ENCODE measurements at regions not wholly inside any gene's neighbourhood (a gene's known extent, or its start where the extent isn't known, plus 50 kb on each side); places are given as distances from the start of the nearest gene placed in this dataset.
"Not testable (repeated sequence)": the region's sequence is repeated elsewhere in the genome, so short reads cannot be mapped to it uniquely, and the experiment has no call there.

- Histone ChIP-seq H3K9me3 (ENCODE audit: control insufficient read depth, low read length) (no peaks in the 10 kb centered on the region), H3K27ac (ENCODE audit: insufficient read depth, low read length, poor library complexity, severe bottlenecking) (no peak overlapping the region), H3K36me3 (ENCODE audit: control insufficient read depth, insufficient read depth, low read length) (no peaks in the 10 kb centered on the region), H3K4me3 (ENCODE audit: insufficient read depth, low read depth, low read length, poor library complexity, severe bottlenecking) (no peak overlapping the region), H3K4me1 (ENCODE audit: control insufficient read depth, insufficient read depth, low read length, poor library complexity, severe bottlenecking) (no peaks in the 10 kb centered on the region), H3K27me3 (replicated peaks; ENCODE audit: control insufficient read depth, insufficient read depth, low read length, poor library complexity, severe bottlenecking) (peaks cover 9% of the 10 kb centered on the region)
- no peak for DNase-seq
These were observed 354.9 kb downstream of the TMEM121 start for GRCh38 chr14:105881021-105881930.

- not testable (repeated sequence) for H3K4me1 ChIP-seq (ENCODE audit: control insufficient read depth, insufficient read depth, low read length, poor library complexity, severe bottlenecking); H3K4me3 ChIP-seq (ENCODE audit: insufficient read depth, low read depth, low read length, poor library complexity, severe bottlenecking); DNase-seq; H3K27me3 ChIP-seq (replicated peaks; ENCODE audit: control insufficient read depth, insufficient read depth, low read length, poor library complexity, severe bottlenecking); H3K9me3 ChIP-seq (ENCODE audit: control insufficient read depth, low read length); H3K27ac ChIP-seq (ENCODE audit: insufficient read depth, low read length, poor library complexity, severe bottlenecking); H3K36me3 ChIP-seq (ENCODE audit: control insufficient read depth, insufficient read depth, low read length)
These were observed 355.6 kb downstream of the TMEM121 start for GRCh38 chr14:105882011-105882410.

GRCh38 chr14:105882626-105883025 lies 356.2 kb downstream of the TMEM121 start:
- Histone ChIP-seq H3K4me3 (ENCODE audit: insufficient read depth, low read depth, low read length, poor library complexity, severe bottlenecking) (no peak overlapping the region), H3K9me3 (ENCODE audit: control insufficient read depth, low read length) (no peaks in the 10 kb centered on the region)
- no peak for DNase-seq

GRCh38 chr14:105883066-105884005 lies 357.0 kb downstream of the TMEM121 start:
- H3K36me3 ChIP-seq (ENCODE audit: control insufficient read depth, insufficient read depth, low read length), result no peaks in the 10 kb centered on the region
- H3K9me3 ChIP-seq (ENCODE audit: control insufficient read depth, low read length), result no peaks in the 10 kb centered on the region
- no peak overlapping the region for H3K27ac ChIP-seq (ENCODE audit: insufficient read depth, low read length, poor library complexity, severe bottlenecking)
- DNase-seq, result no peak
- no peaks in the 10 kb centered on the region for H3K4me1 ChIP-seq (ENCODE audit: control insufficient read depth, insufficient read depth, low read length, poor library complexity, severe bottlenecking)
- no peak overlapping the region for H3K4me3 ChIP-seq (ENCODE audit: insufficient read depth, low read depth, low read length, poor library complexity, severe bottlenecking)
- H3K27me3 ChIP-seq (replicated peaks; ENCODE audit: control insufficient read depth, insufficient read depth, low read length, poor library complexity, severe bottlenecking), result peaks cover 5% of the 10 kb centered on the region

More at GRCh38 chr14:105882626-105883025, 356.2 kb downstream of the TMEM121 start:
- no peak overlapping the region for H3K27ac ChIP-seq (ENCODE audit: insufficient read depth, low read length, poor library complexity, severe bottlenecking)
- no peaks in the 10 kb centered on the region for H3K36me3 ChIP-seq (ENCODE audit: control insufficient read depth, insufficient read depth, low read length)
- H3K27me3 ChIP-seq (replicated peaks; ENCODE audit: control insufficient read depth, insufficient read depth, low read length, poor library complexity, severe bottlenecking), result peaks cover 5% of the 10 kb centered on the region
- H3K4me1 ChIP-seq (ENCODE audit: control insufficient read depth, insufficient read depth, low read length, poor library complexity, severe bottlenecking), result no peaks in the 10 kb centered on the region

- H3K27me3 ChIP-seq (replicated peaks; ENCODE audit: control insufficient read depth, insufficient read depth, low read length, poor library complexity, severe bottlenecking); DNase-seq; H3K9me3 ChIP-seq (ENCODE audit: control insufficient read depth, low read length); H3K4me3 ChIP-seq (ENCODE audit: insufficient read depth, low read depth, low read length, poor library complexity, severe bottlenecking); H3K27ac ChIP-seq (ENCODE audit: insufficient read depth, low read length, poor library complexity, severe bottlenecking); H3K4me1 ChIP-seq (ENCODE audit: control insufficient read depth, insufficient read depth, low read length, poor library complexity, severe bottlenecking); H3K36me3 ChIP-seq (ENCODE audit: control insufficient read depth, insufficient read depth, low read length): not testable (repeated sequence)
These were observed 357.9 kb downstream of the TMEM121 start for GRCh38 chr14:105884192-105884807.

- no peak for DNase-seq
- H3K9me3 ChIP-seq (ENCODE audit: control insufficient read depth, low read length), result no peaks in the 10 kb centered on the region
These were observed 358.5 kb downstream of the TMEM121 start for GRCh38 chr14:105884808-105885281.

GRCh38 chr14:105885561-105886320 lies 359.4 kb downstream of the TMEM121 start:
- H3K4me3 ChIP-seq (ENCODE audit: insufficient read depth, low read depth, low read length, poor library complexity, severe bottlenecking), result no peak overlapping the region
- no peaks in the 10 kb centered on the region for H3K4me1 ChIP-seq (ENCODE audit: control insufficient read depth, insufficient read depth, low read length, poor library complexity, severe bottlenecking)
- H3K27ac ChIP-seq (ENCODE audit: insufficient read depth, low read length, poor library complexity, severe bottlenecking), result no peak overlapping the region
- H3K36me3 ChIP-seq (ENCODE audit: control insufficient read depth, insufficient read depth, low read length), result no peaks in the 10 kb centered on the region
- DNase-seq, result no peak
- H3K9me3 ChIP-seq (ENCODE audit: control insufficient read depth, low read length), result no peaks in the 10 kb centered on the region
- peaks cover 3% of the 10 kb centered on the region for H3K27me3 ChIP-seq (replicated peaks; ENCODE audit: control insufficient read depth, insufficient read depth, low read length, poor library complexity, severe bottlenecking)

More at GRCh38 chr14:105884808-105885281, 358.5 kb downstream of the TMEM121 start:
- Histone ChIP-seq H3K4me3 (ENCODE audit: insufficient read depth, low read depth, low read length, poor library complexity, severe bottlenecking) (no peak overlapping the region), H3K4me1 (ENCODE audit: control insufficient read depth, insufficient read depth, low read length, poor library complexity, severe bottlenecking) (no peaks in the 10 kb centered on the region), H3K27me3 (replicated peaks; ENCODE audit: control insufficient read depth, insufficient read depth, low read length, poor library complexity, severe bottlenecking) (peaks cover 5% of the 10 kb centered on the region), H3K36me3 (ENCODE audit: control insufficient read depth, insufficient read depth, low read length) (no peaks in the 10 kb centered on the region), H3K27ac (ENCODE audit: insufficient read depth, low read length, poor library complexity, severe bottlenecking) (no peak overlapping the region)

GRCh38 chr14:105886791-105887191 lies 360.4 kb downstream of the TMEM121 start:
- not testable (repeated sequence) for DNase-seq; H3K9me3 ChIP-seq (ENCODE audit: control insufficient read depth, low read length); H3K27ac ChIP-seq (ENCODE audit: insufficient read depth, low read length, poor library complexity, severe bottlenecking); H3K27me3 ChIP-seq (replicated peaks; ENCODE audit: control insufficient read depth, insufficient read depth, low read length, poor library complexity, severe bottlenecking); H3K36me3 ChIP-seq (ENCODE audit: control insufficient read depth, insufficient read depth, low read length); H3K4me1 ChIP-seq (ENCODE audit: control insufficient read depth, insufficient read depth, low read length, poor library complexity, severe bottlenecking); H3K4me3 ChIP-seq (ENCODE audit: insufficient read depth, low read depth, low read length, poor library complexity, severe bottlenecking)

- no peaks in the 10 kb centered on the region for H3K4me1 ChIP-seq (ENCODE audit: control insufficient read depth, insufficient read depth, low read length, poor library complexity, severe bottlenecking)
- H3K27ac ChIP-seq (ENCODE audit: insufficient read depth, low read length, poor library complexity, severe bottlenecking), result no peak overlapping the region
- no peaks in the 10 kb centered on the region for H3K27me3 ChIP-seq (replicated peaks; ENCODE audit: control insufficient read depth, insufficient read depth, low read length, poor library complexity, severe bottlenecking)
- no peak overlapping the region for H3K4me3 ChIP-seq (ENCODE audit: insufficient read depth, low read depth, low read length, poor library complexity, severe bottlenecking)
- H3K36me3 ChIP-seq (ENCODE audit: control insufficient read depth, insufficient read depth, low read length), result no peaks in the 10 kb centered on the region
- H3K9me3 ChIP-seq (ENCODE audit: control insufficient read depth, low read length), result no peaks in the 10 kb centered on the region
- DNase-seq, result no peak
These were observed 361.3 kb downstream of the TMEM121 start for GRCh38 chr14:105887692-105888091.

Measured in effector memory CD4-positive, alpha-beta T cell (primary cell).